ENCODE measurements at regions not wholly inside any gene's neighbourhood (a gene's known extent, or its start where the extent isn't known, plus 50 kb on each side); places are given as distances from the start of the nearest gene placed in this dataset.
"Not testable (repeated sequence)": the region's sequence is repeated elsewhere in the genome, so short reads cannot be mapped to it uniquely, and the experiment has no call there.

DNA sequence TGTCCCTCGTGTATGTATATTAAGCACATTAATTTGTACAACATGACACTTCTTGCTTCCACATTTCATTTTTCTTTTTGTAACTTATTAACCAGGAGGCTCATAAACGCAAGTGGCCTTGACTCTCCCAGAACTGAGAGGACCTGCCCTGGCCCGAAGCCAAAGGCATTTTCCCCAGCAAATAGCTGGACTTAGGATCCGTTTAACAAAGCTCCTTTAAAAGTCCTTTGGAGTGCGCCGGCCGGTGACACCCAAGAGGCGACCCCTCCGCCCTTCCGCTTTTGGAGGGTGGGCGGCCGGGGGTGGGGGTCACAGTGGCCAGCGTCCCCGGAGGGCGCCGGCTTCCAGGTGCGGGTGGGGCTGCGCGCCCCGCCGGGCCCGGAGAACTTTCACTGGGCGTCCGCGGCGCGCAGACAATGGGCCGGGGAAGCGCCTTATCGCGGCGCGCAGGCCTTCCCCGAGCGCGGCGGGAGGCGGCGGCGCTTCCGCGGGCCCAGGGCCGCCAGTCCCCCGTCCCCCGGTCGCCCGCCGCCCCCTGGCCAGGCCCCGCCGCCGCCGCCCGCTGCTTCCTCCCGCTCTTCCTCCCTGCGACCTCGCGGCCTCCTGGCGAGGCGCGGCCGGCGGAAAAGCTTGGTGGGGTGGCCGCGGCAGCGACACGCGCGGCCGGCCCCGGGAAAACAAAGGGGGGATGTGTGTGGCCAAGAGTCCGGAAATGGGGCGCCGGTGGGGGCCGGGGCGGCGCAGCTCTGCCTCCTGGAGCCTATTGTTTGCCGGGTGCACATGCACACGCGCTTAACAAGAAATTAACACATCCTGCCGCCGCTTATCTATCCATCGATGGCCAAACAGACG is 613.4 kb downstream of the MCTP2 start:
- DNase-seq (ENCODE audit: low spot score): peak; percentile 66

GRCh38 chr15:94845390-94845716 is 614.0 kb downstream of the MCTP2 start:
- no peak for DNase-seq (ENCODE audit: low spot score)

GRCh38 chr15:94847325-94847724 is 616.0 kb downstream of the MCTP2 start:
- DNase-seq (ENCODE audit: low spot score): no peak

- no peak for DNase-seq (ENCODE audit: low spot score)
These were observed 616.7 kb downstream of the MCTP2 start for GRCh38 chr15:94848054-94848453.

DNA sequence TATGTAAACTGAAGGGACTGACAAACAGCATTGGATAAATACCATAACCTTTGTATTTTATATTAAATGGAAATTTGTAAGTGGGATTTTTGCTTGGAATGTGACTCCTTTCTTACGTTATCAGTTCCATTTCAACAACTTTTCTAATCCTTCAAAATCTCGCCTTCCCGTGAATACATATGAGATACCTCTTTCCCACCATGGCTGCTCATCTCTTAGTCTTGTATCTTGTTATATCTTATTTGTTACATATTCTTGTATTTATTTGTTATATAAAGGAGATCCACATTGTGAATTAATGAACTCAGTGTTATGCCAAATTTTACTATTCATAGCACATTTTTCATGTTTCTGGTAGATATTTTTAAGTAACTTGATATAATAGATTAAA is 623.7 kb downstream of the MCTP2 start:
- no peak for DNase-seq (ENCODE audit: low spot score)

- DNase-seq (ENCODE audit: low spot score): no peak
These were observed 624.3 kb downstream of the MCTP2 start for GRCh38 chr15:94855409-94856266.

- DNase-seq (ENCODE audit: low spot score): no peak
These were observed 625.0 kb downstream of the MCTP2 start for GRCh38 chr15:94856267-94856854.

- DNase-seq (ENCODE audit: low spot score): no peak
These were observed 626.1 kb downstream of the MCTP2 start for GRCh38 chr15:94857466-94857865.

GRCh38 chr15:94858011-94858410 is 626.6 kb downstream of the MCTP2 start:
- no peak for DNase-seq (ENCODE audit: low spot score)

DNA sequence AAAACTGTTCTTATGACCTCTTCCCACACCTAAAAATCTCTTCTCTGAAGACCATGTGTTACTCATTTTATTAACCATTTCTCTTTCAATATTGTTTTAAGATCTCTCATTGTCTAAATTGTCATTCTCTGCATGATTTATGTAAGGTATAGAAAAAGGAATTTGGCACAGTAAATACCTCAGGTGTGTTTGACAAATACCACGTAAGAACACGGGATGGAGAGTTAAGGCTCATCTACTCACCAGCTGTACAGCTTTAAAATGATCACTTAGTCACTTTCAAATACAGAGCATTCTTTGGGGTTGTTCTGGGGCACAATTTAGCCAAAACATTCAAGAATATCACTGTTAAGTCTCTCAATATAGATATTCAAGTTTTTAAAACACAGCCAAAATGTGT is 627.1 kb downstream of the MCTP2 start:
- no peak for DNase-seq (ENCODE audit: low spot score)

DNA sequence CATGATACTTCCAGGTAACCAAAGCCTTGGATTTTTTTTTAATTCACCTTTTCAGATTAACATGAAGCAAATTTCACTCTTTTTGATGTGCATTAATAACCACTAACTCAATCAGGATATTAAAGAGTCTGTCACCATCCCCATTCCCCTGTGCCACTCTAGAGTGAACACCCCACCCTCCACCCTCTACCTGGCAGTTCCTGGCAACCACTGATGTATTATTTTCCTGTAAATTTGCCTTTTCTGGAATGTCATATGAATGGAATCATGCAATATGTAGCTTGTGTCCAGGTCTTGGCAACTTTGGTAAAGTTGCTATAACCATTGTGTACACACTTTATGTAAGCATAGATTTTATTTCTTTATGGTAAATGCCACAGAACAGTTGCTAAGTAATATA is 627.6 kb downstream of the MCTP2 start:
- DNase-seq (ENCODE audit: low spot score): no peak

DNA sequence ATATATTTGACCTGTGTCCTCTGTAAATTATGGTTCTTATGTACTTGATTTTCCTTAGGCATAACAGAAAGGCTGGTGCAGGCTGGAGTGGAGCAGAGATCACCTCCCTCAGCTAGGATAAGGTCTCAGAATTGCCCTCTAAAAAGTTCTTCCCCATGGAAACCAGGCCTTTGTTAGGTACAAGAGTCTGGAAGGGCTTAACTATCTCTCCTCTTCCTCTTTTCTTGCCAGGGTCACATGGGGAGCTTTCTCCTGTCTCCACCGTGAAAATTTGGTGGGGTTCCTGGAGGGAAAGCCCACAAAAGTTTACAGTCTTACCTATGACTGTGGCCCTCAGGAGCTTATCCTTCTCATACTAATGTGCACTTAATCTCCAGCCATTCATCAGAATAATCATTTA is 633.2 kb downstream of the MCTP2 start:
- DNase-seq (ENCODE audit: low spot score): no peak

DNA sequence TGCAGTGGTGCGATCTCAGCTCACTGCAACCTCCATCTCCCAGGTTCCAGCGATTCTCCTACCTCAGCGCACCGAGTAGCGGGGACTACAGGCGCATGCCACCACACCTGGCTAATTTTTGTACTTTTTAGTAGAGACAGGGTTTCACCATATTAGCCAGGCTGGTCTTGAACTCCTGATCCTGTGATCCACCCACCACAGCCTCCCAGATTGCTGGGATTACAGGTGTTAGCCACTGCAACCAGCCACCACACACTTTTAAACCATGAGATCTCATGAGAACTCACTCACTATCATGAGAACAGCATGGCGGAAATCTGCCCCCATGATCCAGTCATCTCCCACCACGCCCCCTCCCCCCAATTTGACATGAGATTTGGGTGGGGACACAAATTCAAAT is 636.9 kb downstream of the MCTP2 start:
- not testable (repeated sequence) for DNase-seq (ENCODE audit: low spot score)

DNA sequence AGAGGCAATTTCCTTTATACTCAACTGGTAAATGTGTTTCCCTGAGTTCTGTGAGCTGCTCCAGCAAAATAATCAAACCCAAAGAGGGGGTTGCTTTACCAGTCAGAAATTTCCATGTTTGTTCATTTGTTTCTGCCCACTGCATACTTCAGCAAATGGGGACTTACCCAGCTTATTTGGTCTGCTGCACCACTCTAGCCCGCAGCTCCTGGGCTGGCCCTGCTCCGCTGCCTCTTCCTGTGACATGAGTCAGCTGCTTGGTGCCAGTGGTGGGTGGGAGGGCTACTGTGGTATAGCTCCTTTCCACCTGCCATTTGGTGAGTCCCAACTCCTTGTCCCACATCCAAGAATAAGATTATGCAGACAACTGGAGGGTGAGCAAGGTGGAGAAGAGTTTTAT is 644.2 kb downstream of the MCTP2 start:
- DNase-seq (ENCODE audit: low spot score): no peak

DNA sequence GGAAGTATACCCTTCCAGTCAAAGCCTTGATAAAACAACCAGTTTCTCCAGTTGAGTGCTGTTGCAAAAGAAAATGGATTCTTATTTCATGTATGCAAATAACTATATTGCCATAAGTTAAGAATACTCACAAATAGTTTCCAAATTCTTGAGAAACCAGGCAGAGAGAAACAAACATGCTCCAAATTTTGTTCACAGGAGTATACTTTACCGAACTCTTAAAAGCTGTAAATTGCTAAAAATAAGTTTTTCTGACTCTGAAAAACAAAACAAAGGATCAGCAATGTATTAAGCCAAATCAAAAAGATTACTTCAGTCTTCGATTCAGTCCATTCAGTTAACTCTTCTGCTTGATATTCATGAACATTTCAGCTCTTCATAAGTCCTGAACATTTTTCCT is 646.5 kb downstream of the MCTP2 start:
- no peak for DNase-seq (ENCODE audit: low spot score)

DNA sequence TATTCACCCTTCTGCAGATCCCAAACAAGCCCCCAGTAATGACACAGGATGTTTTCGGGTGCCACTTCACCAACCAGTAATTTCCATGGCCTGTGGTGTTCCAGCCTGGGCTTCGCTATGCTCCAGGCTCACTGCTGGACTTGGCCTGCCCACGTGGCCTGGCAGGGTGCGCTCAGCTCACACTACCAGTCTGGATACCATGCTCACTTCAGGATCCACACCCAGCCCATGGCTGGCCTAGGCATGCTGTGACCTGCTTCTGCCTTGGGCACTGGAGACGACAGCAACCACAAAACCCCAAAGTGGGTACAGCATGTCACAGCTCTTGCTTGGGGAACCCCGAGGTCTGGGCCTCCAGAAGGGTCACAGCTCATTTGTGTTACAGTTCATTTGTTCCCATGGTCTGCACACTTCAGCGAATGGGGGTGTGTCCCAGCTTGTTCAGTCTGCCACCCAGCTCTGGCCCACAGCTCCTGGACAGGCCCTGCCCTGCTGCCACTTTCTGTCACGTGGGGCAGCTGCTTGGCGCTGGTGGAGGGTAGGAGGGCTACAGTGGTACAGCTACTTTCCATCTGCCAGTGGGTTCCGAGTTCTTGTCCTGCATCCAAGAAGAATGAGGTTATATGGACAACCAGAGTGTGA is 650.8 kb downstream of the MCTP2 start:
- DNase-seq (ENCODE audit: low spot score): no peak

DNA sequence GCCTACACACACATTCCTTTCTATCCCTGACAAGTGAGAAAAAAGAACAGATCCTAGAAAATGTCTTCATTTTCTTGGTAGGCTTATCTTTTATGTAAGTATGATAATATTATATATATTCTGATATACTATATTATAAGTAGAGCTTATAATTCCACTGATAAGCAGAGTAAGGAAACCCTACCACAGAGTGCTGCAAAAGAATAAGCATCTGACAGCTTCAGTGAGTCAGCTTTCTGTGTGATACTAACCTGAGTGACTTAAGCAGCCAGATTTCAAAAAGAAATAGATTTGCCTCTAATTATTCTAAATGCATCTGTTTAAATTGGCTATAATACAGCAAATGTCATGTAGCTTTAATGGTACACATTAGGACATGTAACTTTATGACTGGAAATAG is 656.0 kb downstream of the MCTP2 start:
- no peak for DNase-seq (ENCODE audit: low spot score)

GRCh38 chr15:94889153-94889552 is 657.8 kb downstream of the MCTP2 start:
- DNase-seq (ENCODE audit: low spot score): no peak

- no peak for DNase-seq (ENCODE audit: low spot score)
These were observed 661.7 kb downstream of the MCTP2 start for GRCh38 chr15:94893091-94893490.

GRCh38 chr15:94894056-94894455 is 662.7 kb downstream of the MCTP2 start:
- DNase-seq (ENCODE audit: low spot score): no peak

GRCh38 chr15:94909510-94909909 is 678.1 kb downstream of the MCTP2 start:
- no peak for DNase-seq (ENCODE audit: low spot score)

GRCh38 chr15:94910166-94910565 is 678.8 kb downstream of the MCTP2 start:
- no peak for DNase-seq (ENCODE audit: low spot score)

GRCh38 chr15:94912760-94913159 is 681.4 kb downstream of the MCTP2 start:
- DNase-seq (ENCODE audit: low spot score): no peak
